HG03439 (cell line): ENCODE measurements at regions not wholly inside any gene's neighbourhood (a gene's known extent, or its start where the extent isn't known, plus 50 kb on each side); places are given as distances from the start of the nearest gene placed in this dataset.
A peak's percentile ranks its signal among the peaks of the same experiment; 100 is the strongest.

ENCODE experiments used
- ATAC-seq: cut with Tn5 transposase; IDR thresholded peaks from one replicate; pipeline ENCODE4 v1.9.1; 2021; ENCODE audit warnings: mild to moderate bottlenecking, moderate library complexity; ENCODE audit not compliant: unreplicated experiment

- ATAC-seq = no peak
Observed at GRCh38 chr18:51514128-51514527, 316.6 kb upstream of the MEX3C start.

GRCh38 chr18:51516478-51517038 lies 319.1 kb upstream of the MEX3C start:
- ATAC-seq = no peak

GRCh38 chr18:51519571-51519970 lies 322.1 kb upstream of the MEX3C start:
- ATAC-seq = no peak

GRCh38 chr18:51520676-51521180 lies 323.2 kb upstream of the MEX3C start:
- no peak for ATAC-seq

- ATAC-seq = no peak
Observed at GRCh38 chr18:51522338-51522737, 324.9 kb upstream of the MEX3C start.

GRCh38 chr18:51522821-51523220 lies 325.3 kb upstream of the MEX3C start:
- ATAC-seq = no peak

GRCh38 chr18:51523671-51524070 lies 326.2 kb upstream of the MEX3C start:
- no peak for ATAC-seq

- ATAC-seq = no peak
Observed at GRCh38 chr18:51525453-51526225, 328.2 kb upstream of the MEX3C start.

- ATAC-seq = no peak
Observed at GRCh38 chr18:51527826-51528225, 330.3 kb upstream of the MEX3C start.

GRCh38 chr18:51531501-51531900 lies 334.0 kb upstream of the MEX3C start:
- no peak for ATAC-seq

- peak; percentile 80 for ATAC-seq
Observed at GRCh38 chr18:51537487-51537886, 340.0 kb upstream of the MEX3C start.

- no peak for ATAC-seq
Observed at GRCh38 chr18:51540562-51540961, 343.1 kb upstream of the MEX3C start.

- no peak for ATAC-seq
Observed at GRCh38 chr18:51541230-51541629, 343.7 kb upstream of the MEX3C start.

- ATAC-seq = no peak
Observed at GRCh38 chr18:51543658-51544155, 346.2 kb upstream of the MEX3C start.

GRCh38 chr18:51545446-51545845 lies 348.0 kb upstream of the MEX3C start:
- ATAC-seq = no peak

GRCh38 chr18:51559198-51559901 lies 361.9 kb upstream of the MEX3C start:
- no peak for ATAC-seq

- no peak for ATAC-seq
Observed at GRCh38 chr18:51559902-51560287, 362.4 kb upstream of the MEX3C start.

GRCh38 chr18:51561821-51562220 lies 364.3 kb upstream of the MEX3C start:
- no peak for ATAC-seq

- ATAC-seq = no peak
Observed at GRCh38 chr18:51562866-51563265, 365.4 kb upstream of the MEX3C start.

GRCh38 chr18:51563396-51563795 lies 365.9 kb upstream of the MEX3C start:
- ATAC-seq = no peak

GRCh38 chr18:51568151-51568550 lies 370.7 kb upstream of the MEX3C start:
- ATAC-seq = no peak

GRCh38 chr18:51569153-51569552 lies 371.7 kb upstream of the MEX3C start:
- no peak for ATAC-seq
